B cell (primary cell): ENCODE measurements at regions not wholly inside any gene's neighbourhood (a gene's known extent, or its start where the extent isn't known, plus 50 kb on each side); places are given as distances from the start of the nearest gene placed in this dataset.

Experiments used
- CTCF ChIP-seq: fragments of 200-600 bp; IDR thresholded peaks from one replicate; pipeline ENCODE4 v1.8.0; 2022; ENCODE audit warnings: antibody characterized with exemption, mild to moderate bottlenecking
- EZH2 ChIP-seq: IDR thresholded peaks from 2 replicates; pipeline ENCODE4 v1.6.1; 2012; ENCODE audit warnings: borderline replicate concordance, low read depth, mild to moderate bottlenecking, moderate library complexity, low read length; ENCODE audit not compliant: insufficient read depth, poor library complexity, severe bottlenecking

GRCh38 chr1:181189691-181190363, 101.3 kb downstream of the IER5 start:
- peak; percentile 86 for TF ChIP-seq CTCF
- no peak for TF ChIP-seq EZH2
